ENCODE measurements at regions not wholly inside any gene's neighbourhood (a gene's known extent, or its start where the extent isn't known, plus 50 kb on each side); places are given as distances from the start of the nearest gene placed in this dataset.

DNA sequence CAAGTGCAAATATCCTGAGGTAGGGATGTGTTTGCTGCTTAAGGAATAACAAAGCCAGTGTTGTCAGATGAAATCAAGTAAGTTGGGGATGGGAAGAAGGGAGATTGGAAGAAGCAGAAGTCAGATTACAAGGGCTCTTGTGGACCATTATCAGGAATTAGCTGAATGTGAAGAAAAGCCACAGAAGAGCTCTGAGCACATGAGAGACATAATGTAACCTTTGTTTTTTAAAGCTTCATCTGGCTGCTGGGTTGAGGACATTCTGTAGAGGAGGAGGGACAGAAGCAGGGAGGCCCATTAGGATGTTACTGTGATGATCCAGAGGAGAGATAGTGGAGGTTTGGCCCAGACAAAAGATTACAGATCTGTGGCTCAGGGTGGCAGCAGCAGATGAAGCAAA, 111.7 kb downstream of the DUSP10 start:
- Mint-ChIP-seq H3K9me3 (no peaks in the 10 kb centered on the region), H3K4me1 (peaks cover 4 to 10% of the 10 kb centered on the region in 2 donors), H3K27me3 (ENCODE audit: low read depth in 2 of 2) (peaks cover 0 to 13% of the 10 kb centered on the region in 2 donors), H3K36me3 (no peaks in the 10 kb centered on the region), H3K27ac (no peak overlapping the region), H3K4me3 (no peak overlapping the region)
- H3K27ac ChIP-seq (ENCODE audit: low read length), result no peak overlapping the region
- H3K4me3 ChIP-seq (ENCODE audit: low read length), result no peak overlapping the region
- no peak for ATAC-seq
- no peaks in the 10 kb centered on the region for H3K4me1 ChIP-seq (ENCODE audit: control insufficient read depth, insufficient read depth, low read length)
- intact Hi-C loops (cut with micrococcal nuclease), result no loop called here
- no peaks in the 10 kb centered on the region for H3K9me3 ChIP-seq (ENCODE audit: control insufficient read depth, insufficient read depth, low read length)
- DNase-seq, result no peak
- TF ChIP-seq, protein P1, sequence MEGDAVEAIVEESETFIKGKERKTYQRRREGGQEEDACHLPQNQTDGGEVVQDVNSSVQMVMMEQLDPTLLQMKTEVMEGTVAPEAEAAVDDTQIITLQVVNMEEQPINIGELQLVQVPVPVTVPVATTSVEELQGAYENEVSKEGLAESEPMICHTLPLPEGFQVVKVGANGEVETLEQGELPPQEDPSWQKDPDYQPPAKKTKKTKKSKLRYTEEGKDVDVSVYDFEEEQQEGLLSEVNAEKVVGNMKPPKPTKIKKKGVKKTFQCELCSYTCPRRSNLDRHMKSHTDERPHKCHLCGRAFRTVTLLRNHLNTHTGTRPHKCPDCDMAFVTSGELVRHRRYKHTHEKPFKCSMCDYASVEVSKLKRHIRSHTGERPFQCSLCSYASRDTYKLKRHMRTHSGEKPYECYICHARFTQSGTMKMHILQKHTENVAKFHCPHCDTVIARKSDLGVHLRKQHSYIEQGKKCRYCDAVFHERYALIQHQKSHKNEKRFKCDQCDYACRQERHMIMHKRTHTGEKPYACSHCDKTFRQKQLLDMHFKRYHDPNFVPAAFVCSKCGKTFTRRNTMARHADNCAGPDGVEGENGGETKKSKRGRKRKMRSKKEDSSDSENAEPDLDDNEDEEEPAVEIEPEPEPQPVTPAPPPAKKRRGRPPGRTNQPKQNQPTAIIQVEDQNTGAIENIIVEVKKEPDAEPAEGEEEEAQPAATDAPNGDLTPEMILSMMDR (IDR thresholded peaks at IDR 0.05), result no peak
- H3K36me3 ChIP-seq (ENCODE audit: control insufficient read depth, insufficient read depth, low read length), result no peaks in the 10 kb centered on the region
- no peaks in the 10 kb centered on the region for H3K27me3 ChIP-seq (ENCODE audit: control insufficient read depth, insufficient read depth, low read length)

DNA sequence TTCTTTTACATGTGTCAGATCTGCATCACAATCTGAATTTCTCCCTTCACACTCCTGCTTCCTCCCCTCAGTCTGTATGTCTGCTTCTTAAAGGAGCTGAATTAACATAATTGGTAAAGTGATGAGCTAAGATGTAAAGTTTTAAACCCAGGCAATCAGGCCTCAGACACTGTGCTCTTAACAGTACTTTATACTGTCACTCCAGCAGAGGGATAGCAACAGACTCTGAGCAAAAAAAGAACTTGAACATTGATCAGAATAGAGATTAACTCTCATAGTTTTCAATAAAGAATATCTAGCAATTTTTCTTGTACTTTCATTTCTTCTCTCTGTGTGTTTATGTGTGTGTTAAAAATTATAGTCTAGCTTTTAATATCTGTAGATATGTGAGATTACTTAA, 110.3 kb downstream of the DUSP10 start:
- H3K36me3 ChIP-seq (ENCODE audit: control insufficient read depth, insufficient read depth, low read length), result no peaks in the 10 kb centered on the region
- peak in 1 of 2 donors; percentile 9 for DNase-seq
- no peaks in the 10 kb centered on the region for H3K4me1 ChIP-seq (ENCODE audit: control insufficient read depth, insufficient read depth, low read length)
- intact Hi-C loops (cut with micrococcal nuclease), result no loop called here
- Mint-ChIP-seq H3K36me3 (no peaks in the 10 kb centered on the region), H3K9me3 (no peaks in the 10 kb centered on the region), H3K4me3 (no peak overlapping the region), H3K27ac (no peak overlapping the region), H3K27me3 (ENCODE audit: low read depth in 2 of 2) (peaks cover 0 to 3% of the 10 kb centered on the region in 2 donors), H3K4me1 (peaks cover 4 to 10% of the 10 kb centered on the region in 2 donors)
- no peaks in the 10 kb centered on the region for H3K9me3 ChIP-seq (ENCODE audit: control insufficient read depth, insufficient read depth, low read length)
- H3K27me3 ChIP-seq (ENCODE audit: control insufficient read depth, insufficient read depth, low read length), result no peaks in the 10 kb centered on the region
- TF ChIP-seq, protein P1 (IDR thresholded peaks at IDR 0.05), result no peak
- peak in 1 of 3 donors; percentile 49 for ATAC-seq
- H3K4me3 ChIP-seq (ENCODE audit: low read length), result no peak overlapping the region
- no peak overlapping the region for H3K27ac ChIP-seq (ENCODE audit: low read length)

DNA sequence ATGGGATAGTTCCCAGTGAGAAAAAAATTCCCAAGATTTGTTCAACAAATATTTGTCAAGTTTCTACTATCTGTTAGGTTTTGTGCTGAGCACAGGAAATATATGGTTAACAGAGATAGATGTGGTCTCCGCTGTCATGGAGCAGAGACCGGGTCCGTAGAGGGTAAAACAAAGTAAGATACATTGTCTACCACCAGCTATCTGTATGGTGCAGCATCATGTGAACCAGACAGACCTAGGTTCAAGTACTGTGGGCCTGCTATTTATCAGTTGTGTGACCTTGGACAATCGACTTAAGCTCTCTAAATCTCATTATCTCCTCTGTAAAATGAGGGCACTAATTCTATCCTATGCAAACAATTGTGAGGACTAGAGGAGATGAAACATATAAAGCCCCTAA, 109.8 kb downstream of the DUSP10 start:
- H3K4me1 Mint-ChIP-seq, result peaks cover 4 to 10% of the 10 kb centered on the region in 2 donors
- H3K9me3 Mint-ChIP-seq, result no peaks in the 10 kb centered on the region
- no peaks in the 10 kb centered on the region for H3K4me1 ChIP-seq (ENCODE audit: control insufficient read depth, insufficient read depth, low read length)
- H3K27me3 Mint-ChIP-seq (ENCODE audit: low read depth in 2 of 2), result no peaks in the 10 kb centered on the region
- no peak for DNase-seq
- no peak overlapping the region for H3K27ac Mint-ChIP-seq
- no peak overlapping the region for H3K4me3 Mint-ChIP-seq
- 29% methylated on average over 4 of the region's 4 CpGs for WGBS (ENCODE audit: insufficient coverage)
- no peaks in the 10 kb centered on the region for H3K36me3 Mint-ChIP-seq
- TF ChIP-seq, protein P1 (IDR thresholded peaks at IDR 0.05), result no peak
- intact Hi-C loops (cut with micrococcal nuclease), result no loop called here
- H3K36me3 ChIP-seq (ENCODE audit: control insufficient read depth, insufficient read depth, low read length), result no peaks in the 10 kb centered on the region
- peak; percentile 24 to 82 (median 48) for ATAC-seq
- no peaks in the 10 kb centered on the region for H3K27me3 ChIP-seq (ENCODE audit: control insufficient read depth, insufficient read depth, low read length)
- H3K4me3 ChIP-seq (ENCODE audit: low read length), result no peak overlapping the region
- H3K9me3 ChIP-seq (ENCODE audit: control insufficient read depth, insufficient read depth, low read length), result no peaks in the 10 kb centered on the region
- H3K27ac ChIP-seq (ENCODE audit: low read length), result no peak overlapping the region

DNA sequence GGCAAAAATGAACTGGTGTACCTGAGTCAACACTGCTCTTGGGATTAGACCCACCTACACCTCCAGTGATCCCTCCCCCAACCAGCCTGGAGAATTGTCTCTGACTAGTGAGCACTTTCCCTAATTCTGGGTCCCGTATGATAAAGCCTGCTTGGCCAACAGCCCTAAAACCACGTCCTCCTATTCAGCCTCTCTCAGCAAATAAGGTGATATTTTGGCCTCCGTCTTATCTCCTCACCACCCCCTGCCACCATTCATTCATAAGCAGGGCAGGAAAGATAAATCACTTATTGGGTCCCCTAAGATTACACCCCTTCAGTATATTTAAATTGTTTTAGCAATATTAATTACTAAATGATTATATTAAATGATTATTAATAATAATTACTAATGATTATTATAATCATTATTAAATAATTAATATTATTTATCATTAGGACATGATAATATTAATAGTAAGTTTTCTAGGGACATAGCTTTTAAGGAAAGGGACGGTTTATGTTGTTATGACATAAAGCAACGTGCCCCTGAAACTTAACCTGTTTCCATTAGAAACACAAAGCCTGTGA, 108.0 kb downstream of the DUSP10 start:
- H3K27me3 ChIP-seq (ENCODE audit: control insufficient read depth, insufficient read depth, low read length), result no peaks in the 10 kb centered on the region
- H3K9me3 ChIP-seq (ENCODE audit: control insufficient read depth, insufficient read depth, low read length), result no peaks in the 10 kb centered on the region
- 86% methylated on average over 5 of the region's 5 CpGs for WGBS (ENCODE audit: insufficient coverage)
- Mint-ChIP-seq H3K36me3 (no peaks in the 10 kb centered on the region), H3K27ac (no peak overlapping the region), H3K9me3 (no peaks in the 10 kb centered on the region), H3K4me1 (peaks cover 4 to 10% of the 10 kb centered on the region in 2 donors), H3K27me3 (ENCODE audit: low read depth in 2 of 2) (no peaks in the 10 kb centered on the region), H3K4me3 (no peak overlapping the region)
- intact Hi-C loops (cut with micrococcal nuclease), result no loop called here
- H3K36me3 ChIP-seq (ENCODE audit: control insufficient read depth, insufficient read depth, low read length), result no peaks in the 10 kb centered on the region
- no peak for ATAC-seq
- H3K4me3 ChIP-seq (ENCODE audit: low read length), result no peak overlapping the region
- TF ChIP-seq, protein P1 (IDR thresholded peaks at IDR 0.05), result no peak
- DNase-seq, result no peak
- no peak overlapping the region for H3K27ac ChIP-seq (ENCODE audit: low read length)
- no peaks in the 10 kb centered on the region for H3K4me1 ChIP-seq (ENCODE audit: control insufficient read depth, insufficient read depth, low read length)

Data from natural killer cell (primary cell).